ELR (cell line): ENCODE measurements at regions not wholly inside any gene's neighbourhood (a gene's known extent, or its start where the extent isn't known, plus 50 kb on each side); places are given as distances from the start of the nearest gene placed in this dataset.
A peak's percentile ranks its signal among the peaks of the same experiment; 100 is the strongest.
"Not testable (repeated sequence)": the region's sequence is repeated elsewhere in the genome, so short reads cannot be mapped to it uniquely, and the experiment has no call there.

ENCODE experiments used
- DNase-seq: peaks from one replicate; pipeline ENCODE4 v3.0.0-alpha.2; 2015; ENCODE audit warnings: low read depth

- DNase-seq: peak; percentile 42
These were observed 106.0 kb downstream of the MEX3B start for GRCh38 chr15:81939604-81940440.

DNA sequence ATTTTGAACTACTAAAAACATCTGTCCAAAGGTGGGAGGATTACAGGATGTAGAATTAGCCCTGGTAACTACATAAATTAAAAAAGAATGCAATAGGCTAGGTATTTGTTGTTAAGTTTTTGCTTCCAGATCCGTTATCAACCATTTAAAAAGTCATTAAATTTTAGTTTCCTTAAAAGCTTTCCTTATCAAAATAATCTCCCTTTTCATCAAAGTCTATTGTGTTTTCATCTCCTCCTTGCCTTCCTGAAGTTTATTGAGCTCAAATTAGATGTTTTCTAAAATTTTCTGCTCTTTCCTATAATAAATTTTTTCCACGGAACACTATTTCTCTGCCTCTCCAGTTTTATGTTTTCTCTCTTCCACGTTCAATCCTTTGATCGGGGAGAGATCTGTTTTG lies 108.6 kb downstream of the MEX3B start:
- no peak for DNase-seq

- no peak for DNase-seq
These were observed 115.0 kb downstream of the MEX3B start for GRCh38 chr15:81930582-81931369.

DNA sequence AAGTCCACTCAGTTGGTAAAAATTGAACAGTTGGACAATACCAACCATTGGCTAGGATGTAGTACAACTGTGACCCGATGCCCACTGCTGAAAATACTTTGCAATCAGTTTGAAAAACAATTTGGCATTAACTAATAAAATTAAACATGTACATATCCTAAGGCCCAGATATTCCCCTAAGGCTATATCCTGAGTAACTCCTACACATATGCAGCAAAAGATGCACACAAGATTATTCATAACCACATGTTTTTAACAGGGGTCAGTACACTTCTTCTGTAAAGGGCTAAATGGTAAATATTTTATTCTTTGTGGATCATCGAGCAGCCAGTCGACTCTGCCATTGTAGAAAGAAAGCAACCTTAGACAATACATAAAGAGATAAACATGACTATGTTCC lies 116.3 kb downstream of the MEX3B start:
- peak; percentile 41 for DNase-seq

GRCh38 chr15:81926981-81927380 lies 118.8 kb downstream of the MEX3B start:
- DNase-seq: no peak

GRCh38 chr15:81924729-81925128 lies 121.1 kb downstream of the MEX3B start:
- no peak for DNase-seq

DNA sequence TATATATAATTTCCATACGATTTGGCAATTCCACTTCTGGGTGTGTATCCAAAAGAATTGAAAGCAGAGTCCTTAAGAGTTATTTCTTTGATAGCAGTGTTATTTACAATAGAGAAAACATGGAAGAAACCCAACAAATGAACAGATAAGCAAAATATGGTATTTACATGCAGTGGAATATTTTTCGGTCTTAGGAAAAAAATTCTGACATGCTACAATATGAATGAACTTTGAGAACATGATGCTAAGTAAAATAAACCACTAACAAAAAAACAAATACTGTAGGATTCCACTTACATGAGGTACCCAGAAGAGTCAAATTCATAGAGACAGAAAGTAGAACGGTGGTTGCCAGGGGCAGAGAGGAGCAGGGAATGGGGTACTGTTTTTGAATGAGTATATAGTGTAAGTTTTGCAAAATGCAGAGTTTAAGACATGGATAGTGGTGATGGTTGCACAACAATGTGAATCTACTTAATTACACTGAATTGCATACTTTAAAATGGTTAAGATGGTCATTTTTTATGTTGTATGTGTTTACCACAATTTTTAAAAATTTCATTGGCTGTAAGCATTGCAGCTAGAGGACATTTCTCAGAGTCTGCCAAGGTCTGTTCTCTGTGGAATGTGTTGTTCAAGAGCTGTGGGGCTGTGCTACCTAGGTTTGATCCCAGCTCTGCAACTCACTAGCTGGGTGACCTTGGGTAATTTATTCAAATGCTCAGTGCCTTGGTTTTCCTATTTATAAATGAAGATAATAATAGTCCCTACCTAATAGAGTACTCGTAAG lies 122.1 kb downstream of the MEX3B start:
- DNase-seq: no peak

DNA sequence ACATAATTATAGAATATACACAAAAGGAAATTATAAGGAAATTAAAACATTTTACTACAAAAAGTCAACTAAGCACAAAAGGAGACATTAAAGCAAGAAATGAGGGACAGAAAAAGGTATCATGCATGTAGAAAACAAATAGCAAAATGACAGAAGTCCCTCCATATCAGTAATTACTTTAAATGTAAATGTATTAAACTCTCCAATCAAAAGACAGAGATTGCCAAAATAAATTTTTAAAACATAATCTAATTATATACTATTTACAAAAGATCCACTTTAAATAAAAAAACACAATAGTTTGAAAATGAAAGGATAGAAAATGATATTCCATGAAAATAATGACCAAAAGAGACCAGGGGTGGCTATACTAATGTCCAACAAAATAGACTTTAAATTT lies 123.7 kb downstream of the MEX3B start:
- no peak for DNase-seq

GRCh38 chr15:81921163-81921562 lies 124.7 kb downstream of the MEX3B start:
- no peak for DNase-seq

DNA sequence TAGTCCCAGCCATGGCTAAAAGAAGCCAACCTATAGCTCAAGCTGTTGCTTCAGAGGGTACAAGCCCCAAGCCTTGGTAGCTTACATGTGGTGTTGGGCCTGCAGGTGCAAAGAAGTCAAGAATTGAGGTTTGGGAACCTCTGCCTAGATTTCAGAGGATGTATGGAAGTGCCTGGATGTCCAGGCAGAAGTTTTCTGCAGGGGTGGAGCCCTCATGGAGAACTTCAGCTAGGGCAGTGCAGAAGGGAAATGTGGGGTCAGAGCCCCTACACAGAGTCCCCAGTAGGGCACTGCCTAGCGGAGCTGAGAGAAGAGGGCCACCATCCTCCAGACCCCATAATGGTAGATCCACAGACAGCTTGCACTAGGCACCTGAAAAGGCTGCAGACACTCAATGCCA lies 127.1 kb downstream of the MEX3B start:
- DNase-seq: not testable (repeated sequence)

GRCh38 chr15:81916451-81916850 lies 129.4 kb downstream of the MEX3B start:
- DNase-seq: no peak

DNA sequence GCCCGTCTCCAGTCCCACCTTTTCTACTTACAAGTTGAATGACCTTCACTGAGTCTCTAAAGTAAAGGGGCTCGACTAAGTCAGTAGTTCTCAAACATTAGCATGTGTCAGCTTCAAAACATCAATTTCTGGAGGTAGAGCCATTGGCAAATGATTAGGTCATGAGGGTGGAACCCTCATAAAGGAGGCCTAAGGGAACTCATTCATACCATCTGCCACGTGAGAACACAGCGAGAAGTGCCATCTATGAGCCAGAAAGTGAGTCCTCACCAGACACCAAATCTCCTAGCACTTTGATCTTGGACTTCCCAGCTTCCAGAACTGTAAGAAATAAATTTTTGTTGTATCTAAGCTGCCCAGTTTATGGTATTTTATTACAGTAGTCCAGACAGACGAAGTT lies 129.8 kb downstream of the MEX3B start:
- DNase-seq: no peak

DNA sequence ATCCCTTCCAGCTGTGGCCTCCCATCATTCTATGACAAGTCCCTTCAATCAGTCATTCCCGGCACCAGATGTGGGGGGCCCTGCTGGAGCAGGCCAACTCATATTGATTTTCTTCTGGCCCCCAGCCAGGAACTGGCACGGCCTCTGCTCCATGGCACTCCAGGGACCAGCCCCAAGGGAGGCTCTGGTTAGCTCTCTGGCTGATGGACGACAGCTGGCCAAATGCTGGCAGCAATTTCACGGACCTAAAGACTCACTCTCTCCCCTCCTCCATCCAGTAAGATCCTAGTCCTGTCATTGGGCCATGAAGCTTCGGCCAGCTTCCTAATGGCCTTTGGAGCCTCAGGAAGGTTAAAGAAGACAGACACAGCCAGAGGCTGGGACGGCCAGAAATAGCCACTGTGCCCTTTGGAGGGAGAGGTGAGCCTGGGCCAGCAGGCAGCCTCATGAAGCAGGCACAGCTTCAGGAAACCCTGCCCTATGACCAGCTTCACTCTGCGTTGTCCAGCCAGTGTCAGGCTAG lies 131.0 kb downstream of the MEX3B start:
- DNase-seq: no peak

DNA sequence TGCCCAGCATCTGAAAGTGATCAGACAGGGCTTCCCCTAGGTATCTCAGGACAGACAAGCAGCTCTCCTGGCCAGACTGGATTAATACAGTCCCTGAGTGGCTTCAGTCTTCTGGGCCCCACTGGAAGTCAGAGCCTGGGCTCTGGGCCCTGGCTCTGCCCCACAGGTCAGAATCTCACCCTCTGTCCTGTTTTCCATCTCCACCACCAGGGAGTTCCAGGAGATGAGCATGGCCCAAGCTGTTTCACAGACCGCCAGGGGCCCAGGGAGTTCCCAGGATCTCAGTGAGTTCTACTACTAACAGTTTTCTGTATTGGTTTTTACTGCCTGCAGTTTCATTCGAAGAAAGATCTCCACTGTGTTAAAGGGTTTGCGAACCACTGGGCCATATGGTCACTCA lies 131.5 kb downstream of the MEX3B start:
- DNase-seq: no peak

- no peak for DNase-seq
These were observed 134.5 kb downstream of the MEX3B start for GRCh38 chr15:81911022-81911971.

- DNase-seq: no peak
These were observed 135.3 kb downstream of the MEX3B start for GRCh38 chr15:81910355-81911021.

GRCh38 chr15:81909011-81909358 lies 136.8 kb downstream of the MEX3B start:
- no peak for DNase-seq

DNA sequence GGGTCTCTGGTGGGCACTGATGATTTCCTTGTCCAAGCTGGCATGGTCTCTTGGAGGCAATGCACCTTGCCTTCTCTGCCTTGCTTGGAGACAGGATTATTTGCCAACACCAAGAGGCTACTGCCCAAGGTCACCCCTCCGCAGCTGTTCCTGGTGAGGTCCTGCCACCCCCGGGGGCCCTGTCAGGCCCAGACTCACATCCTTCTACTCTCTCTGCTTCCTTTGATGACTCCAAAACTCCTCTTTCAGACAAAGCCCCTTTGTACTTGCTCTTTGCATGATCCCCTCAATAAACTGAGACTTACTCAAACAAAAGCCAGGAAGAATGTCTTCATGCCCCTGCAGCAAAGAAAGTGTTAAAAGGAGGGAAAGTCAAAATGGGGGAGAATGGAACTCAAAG lies 137.7 kb downstream of the MEX3B start:
- no peak for DNase-seq

DNA sequence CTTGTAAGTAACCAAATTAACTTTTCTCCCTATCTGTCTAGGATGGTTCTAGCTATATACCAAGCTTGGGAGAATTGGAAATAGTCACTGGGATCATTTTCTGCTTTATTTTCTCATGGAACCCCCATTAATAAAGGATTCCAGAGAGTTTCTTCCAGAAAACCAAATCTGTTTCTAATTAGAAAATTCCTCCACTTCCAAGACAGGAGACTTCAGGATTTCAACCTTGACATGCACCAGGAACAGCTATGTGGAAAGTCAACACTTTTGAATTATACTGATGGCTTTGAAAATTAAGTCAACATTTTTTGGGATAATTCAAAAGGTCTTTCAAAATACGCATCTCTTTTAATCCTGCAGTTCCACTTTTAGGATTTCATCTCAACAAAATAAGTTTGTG lies 138.3 kb downstream of the MEX3B start:
- DNase-seq: no peak

DNA sequence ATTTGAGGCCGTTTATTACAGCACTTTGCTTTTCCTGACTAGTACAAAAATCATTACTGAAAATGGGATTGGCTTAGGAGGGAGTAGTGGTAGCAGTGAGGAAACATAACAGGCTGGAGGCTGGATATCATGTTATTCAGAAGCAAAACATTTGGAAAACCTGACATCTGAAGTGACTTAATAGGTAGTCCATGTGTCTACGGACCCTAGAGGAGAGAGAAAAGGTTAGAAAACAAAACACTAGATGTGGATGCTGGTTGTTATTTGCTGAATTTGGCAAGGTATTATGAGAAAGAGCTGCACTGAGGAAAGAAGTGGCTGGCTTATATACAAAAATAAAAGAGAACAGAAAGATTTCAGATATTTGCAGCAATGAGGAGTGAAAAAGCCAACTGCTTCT lies 139.9 kb downstream of the MEX3B start:
- DNase-seq: no peak

DNA sequence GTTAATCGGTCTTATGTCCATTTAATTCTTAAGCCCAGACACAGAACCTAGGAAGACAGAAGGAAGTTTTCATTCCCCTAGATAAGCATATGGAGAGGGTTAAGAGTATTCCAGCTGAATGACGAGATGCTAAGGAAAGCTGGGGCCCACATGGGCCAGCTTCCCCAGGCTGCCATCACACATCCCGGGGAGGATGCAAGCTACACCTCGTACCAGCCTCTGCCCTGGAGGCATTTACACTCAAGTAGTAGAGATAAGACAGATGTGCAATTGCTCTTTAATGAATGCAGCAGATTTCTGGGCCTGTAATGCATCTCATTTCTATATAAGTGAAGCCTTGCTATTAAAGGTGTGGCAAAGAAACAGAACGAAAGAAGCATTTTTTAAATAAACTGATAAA lies 144.5 kb downstream of the MEX3B start:
- DNase-seq: no peak
